K562 (cell line): ENCODE measurements at regions not wholly inside any gene's neighbourhood (a gene's known extent, or its start where the extent isn't known, plus 50 kb on each side); places are given as distances from the start of the nearest gene placed in this dataset.

ENCODE experiments used
- ATAC-seq: fragments of 200-7000 bp; cut with Tn5 transposase; 3 replicates; pipeline ENCODE4 v1.9.1; 2020; ENCODE audit warnings: moderate library complexity
- BruUV-seq: library from RNA; stranded (reverse); fragments of 400-500 nt; replicated peaks from 2 replicates; lab custom pipeline; 2021; lab: Mats Ljungman, UMichigan
- CTCF ChIA-PET: fragments of 300-600 bp; formaldehyde crosslinking; extraction: SDS; loops from one replicate; lab custom pipeline; 2021; ENCODE audit warnings: low intra/inter-chr PET ratio; lab: Yijun Ruan, JAX
- POLR2A ChIA-PET: fragments of 300-600, 350-650 bp; sonication (Branson Sonifier 250); formaldehyde crosslinking; extraction: SDS; loops from one replicate; lab custom pipeline; 2021; ENCODE audit warnings: antibody characterized with exemption, inconsistent platforms; lab: Yijun Ruan, JAX
- DNase-seq, 4 experiments: peaks; one replicate each; pipeline versions ENCODE4 v3.0.0 to v3.0.0-alpha.2; 2011 to 2018; ENCODE audit warnings: low spot score in 3 of 4, mixed read lengths in 3 of 4; ENCODE audit errors: extremely low read depth in 1 of 4
- FAIRE-seq: peaks from 2 replicates; lab custom pipeline; 2011; peaks lifted over from hg19 to GRCh38; lab: Jason Lieb, UNC
- H2AFZ ChIP-seq: 2 replicates; pipeline ENCODE4 v1.6.0; 2011; ENCODE audit warnings: low read depth, low read length, control low read depth, inconsistent platforms
- H3K27ac ChIP-seq: fragments of 200-600 bp; 3 replicates; pipeline ENCODE4 v1.8.0; 2011; ENCODE audit warnings: low read depth, mild to moderate bottlenecking, control low read depth, inconsistent platforms, low read length, moderate library complexity, mixed read lengths; ENCODE audit errors: extremely low read depth
- H3K27me3 ChIP-seq, 2 experiments: fragments of 300-600 bp in 1 of 2; 2 replicates in 1 of 2; 3 replicates in 1 of 2; pipeline versions ENCODE4 v1.6.0 to v1.8.0; 2011; ENCODE audit warnings: inconsistent platforms in 2 of 2, low read length in 2 of 2, mild to moderate bottlenecking in 1 of 2, mixed read lengths in 1 of 2, moderate library complexity in 1 of 2; ENCODE audit not compliant: control insufficient read depth in 2 of 2, insufficient read depth in 2 of 2
- H3K36me3 ChIP-seq: fragments of 300-600 bp; 3 replicates; pipeline ENCODE4 v1.8.0; 2011; ENCODE audit warnings: mild to moderate bottlenecking, low read length, inconsistent platforms; ENCODE audit not compliant: control insufficient read depth, insufficient read depth
- H3K4me1 ChIP-seq, 2 experiments: fragments of 200-600 bp in 1 of 2; replicated peaks in 1 of 2; 2 replicates in 1 of 2; 3 replicates in 1 of 2; pipeline versions ENCODE4 v1.5.1 to v1.8.0; 2011; ENCODE audit warnings: inconsistent platforms in 2 of 2, low read length in 2 of 2, mild to moderate bottlenecking in 1 of 2, mixed read lengths in 1 of 2, moderate library complexity in 1 of 2; ENCODE audit not compliant: control insufficient read depth in 2 of 2, insufficient read depth in 2 of 2
- H3K4me2 ChIP-seq: 2 replicates; pipeline ENCODE4 v1.6.1; 2011; ENCODE audit warnings: low read length, control low read depth, inconsistent platforms, mixed read lengths; ENCODE audit not compliant: insufficient read depth
- H3K4me3 ChIP-seq: fragments of 200-600 bp; sonication (generic), shearing (Covaris generic); 2 replicates; pipeline ENCODE4 v1.5.1; 2016; ENCODE audit warnings: control low read depth, inconsistent platforms
- H3K79me2 ChIP-seq: fragments of 200-600 bp; 3 replicates; pipeline ENCODE4 v1.8.0; 2011; ENCODE audit warnings: low read length, inconsistent platforms; ENCODE audit not compliant: control insufficient read depth, insufficient read depth
- H3K9ac ChIP-seq, 2 experiments: 2 replicates each; pipeline versions ENCODE4 v1.6.0 to v1.6.1; 2011; ENCODE audit warnings: low read depth in 2 of 2, low read length in 2 of 2, control low read depth in 1 of 2, inconsistent platforms in 1 of 2, mild to moderate bottlenecking in 1 of 2, mixed read lengths in 1 of 2; ENCODE audit not compliant: insufficient read depth in 1 of 2
- H3K9me1 ChIP-seq: one replicate; pipeline ENCODE4 v1.6.0; 2011; ENCODE audit warnings: inconsistent platforms, mild to moderate bottlenecking, low read length, moderate library complexity; ENCODE audit not compliant: control insufficient read depth, insufficient read depth
- H3K9me3 ChIP-seq: replicated peaks from 2 replicates; pipeline ENCODE4 v1.5.1; 2011; ENCODE audit warnings: low read depth, low read length, inconsistent platforms; ENCODE audit not compliant: control insufficient read depth, insufficient read depth
- H4K20me1 ChIP-seq: replicated peaks from 2 replicates; pipeline ENCODE4 v1.6.1; 2011; ENCODE audit warnings: low read length, inconsistent platforms, mixed read lengths; ENCODE audit not compliant: control insufficient read depth, insufficient read depth
- EP400 ChIP-seq: fragments of 450-650 bp; IDR thresholded peaks from 2 replicates; pipeline ENCODE4 v1.6.1; 2017; ENCODE audit warnings: antibody characterized with exemption, mild to moderate bottlenecking, moderate library complexity
- HSF4 ChIP-seq: fragments of 250-450 bp; sonication (Bioruptor Pico); IDR thresholded peaks from 2 replicates; pipeline ENCODE4 v2.1.2; 2022; ENCODE audit warnings: mild to moderate bottlenecking, moderate library complexity, borderline replicate concordance
- KAT2B ChIP-seq: IDR thresholded peaks from one replicate; pipeline ENCODE4 v1.6.1; 2012; ENCODE audit warnings: low read depth, mild to moderate bottlenecking, control low read depth, inconsistent platforms, low read length, moderate library complexity
- LEF1 ChIP-seq: fragments of 450-650 bp; IDR thresholded peaks from 2 replicates; pipeline ENCODE4 v1.6.1; 2016; ENCODE audit warnings: mild to moderate bottlenecking
- SMAD1 ChIP-seq: fragments of 150-350 bp; IDR thresholded peaks from 2 replicates; pipeline ENCODE4 v1.6.1; 2014; ENCODE audit warnings: low read length, low read depth; ENCODE audit not compliant: partially characterized antibody
- SPI1 ChIP-seq: IDR thresholded peaks from 2 replicates; pipeline ENCODE4 v1.6.1; 2011; ENCODE audit warnings: low read depth, low read length, control low read depth, borderline replicate concordance
- TAF7 ChIP-seq: fragments of 450-650 bp; IDR thresholded peaks from 2 replicates; pipeline ENCODE4 v1.6.1; 2016; ENCODE audit warnings: missing genetic modification characterization, missing compliant biosample characterization
- TAF9B ChIP-seq: fragments of 450-650 bp; IDR thresholded peaks from 2 replicates; pipeline ENCODE4 v1.6.1; 2018; ENCODE audit warnings: mild to moderate bottlenecking; ENCODE audit not compliant: partially characterized antibody
- USF1 ChIP-seq: sonication (generic); formaldehyde crosslinking; IDR thresholded peaks from 2 replicates; pipeline ENCODE4 v1.9.0; 2022; ENCODE audit warnings: mild to moderate bottlenecking, missing genetic modification reagents
- ZNF146 ChIP-seq: IDR thresholded peaks from one replicate; pipeline ENCODE4 v1.6.1; 2018; ENCODE audit warnings: missing compliant biosample characterization; ENCODE audit not compliant: unreplicated experiment
- ZNF197 ChIP-seq: fragments of 200-800 bp; sonication (Bioruptor generic); IDR thresholded peaks from 2 replicates; pipeline ENCODE4 v1.6.1; 2016; ENCODE audit warnings: low read depth, missing genetic modification characterization, missing compliant biosample characterization
- ZNF232 ChIP-seq: sonication (generic); formaldehyde crosslinking; IDR thresholded peaks from 2 replicates; pipeline ENCODE4 v1.8.0; 2022; ENCODE audit warnings: mild to moderate bottlenecking, missing genetic modification reagents
- ZNF444 ChIP-seq: fragments of 250-450 bp; sonication (Bioruptor Pico); IDR thresholded peaks from 2 replicates; pipeline ENCODE4 v1.4.0; 2020; ENCODE audit warnings: mild to moderate bottlenecking, moderate library complexity
- WGBS: fragments of 100-300 bp; shearing (Covaris generic); methylation state at CpG from one replicate; pipeline ENCODE4 v1.1.6; 2016; ENCODE audit warnings: low coverage, mixed read lengths; ENCODE audit not compliant: insufficient coverage; ENCODE audit errors: missing lambda C conversion rate; 5-methylcytosine and 5-hydroxymethylcytosine counted together
- in situ Hi-C: fragments of 300-500 bp; cut with MboI; formaldehyde crosslinking; loops from 4 replicates; pipeline ENCODE4 v1.15.0; 2018; ENCODE audit warnings: inconsistent platforms, mixed read lengths
- intact Hi-C: fragments of 100-400 bp; cut with micrococcal nuclease; formaldehyde crosslinking; loops from 2 replicates; pipeline ENCODE4 v1.14.2; 2022
- TF ChIP-seq, protein P1 (sequence below), 3 experiments: fragments of 200-800 bp in 1 of 3; fragments of 250-450 bp in 1 of 3; fragments of 450-650 bp in 1 of 3; sonication (Bioruptor Pico) in 1 of 3; sonication (Bioruptor generic) in 1 of 3; formaldehyde crosslinking in 1 of 3; IDR thresholded peaks; 2 replicates each; pipeline versions ENCODE4 v1.6.1 to v1.8.0; 2016 to 2022; ENCODE audit warnings: mild to moderate bottlenecking in 2 of 3, missing genetic modification characterization in 2 of 3, missing compliant biosample characterization in 1 of 3, moderate library complexity in 1 of 3
- TF ChIP-seq, protein P2 (sequence below): fragments of 250-450 bp; sonication (Bioruptor Pico); IDR thresholded peaks from 2 replicates; pipeline ENCODE4 v1.9.0; 2021; ENCODE audit warnings: mild to moderate bottlenecking, inconsistent platforms
- TF ChIP-seq, protein P3 (sequence below): sonication (generic); formaldehyde crosslinking; IDR thresholded peaks from 2 replicates; pipeline ENCODE4 v1.8.1; 2023; ENCODE audit warnings: mild to moderate bottlenecking, missing genetic modification reagents, moderate library complexity

DNA sequence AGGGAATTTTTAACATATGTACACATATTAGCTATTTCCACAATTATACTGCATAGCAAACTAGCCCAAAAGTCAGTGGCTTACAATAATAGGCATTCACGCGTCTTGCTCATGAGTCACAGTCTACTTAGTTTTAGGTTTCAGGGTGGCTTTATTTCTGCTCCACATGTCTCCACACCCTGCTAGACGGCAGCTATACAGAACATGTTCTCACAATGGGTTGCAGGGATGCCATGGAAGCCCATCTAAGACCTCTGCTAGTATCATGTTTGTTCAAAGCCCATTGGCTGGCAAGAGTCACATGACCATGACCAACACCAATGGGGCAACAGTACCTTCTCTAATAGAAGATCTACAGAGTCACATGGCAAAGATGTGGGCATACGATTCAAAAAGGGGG is 96.3 kb upstream of the NEBL start:
- no peak for ATAC-seq
- peak in 2 of 4 experiments; percentile 14 to 25 for DNase-seq
- Histone ChIP-seq H3K4me2 (no peak overlapping the region), H3K36me3 (no peaks in the 10 kb centered on the region), H3K4me1 (no peaks in the 10 kb centered on the region), H3K9me1 (no peaks in the 10 kb centered on the region), H3K27me3 (no peaks in the 10 kb centered on the region), H4K20me1 (no peaks in the 10 kb centered on the region), H3K79me2 (no peaks in the 10 kb centered on the region), H2AFZ (no peak overlapping the region), H3K4me3 (no peak overlapping the region), H3K27ac (no peak overlapping the region), H3K9ac (no peak overlapping the region), H3K9me3 (no peaks in the 10 kb centered on the region)
- in situ Hi-C loops, result no loop called here
- intact Hi-C loops, result no loop called here
- no TSS peak for BruUV-seq
- 32% methylated on average over 4 of the region's 4 CpGs for WGBS
- ChIA-PET POLR2A (interaction anchor here (0.6 kb wide), 1 partner anchor 176 kb away, joined by 3 read pairs; no protein-coding TSS in a partner anchor), CTCF (no interaction called here)
- FAIRE-seq, result no peak
- no peak for TF ChIP-seq HSF4
- no peak for TF ChIP-seq LEF1
- TF ChIP-seq TAF7 (tag), result no peak
- no peak for TF ChIP-seq ZNF197 (CRISPR knock-in tag)
- TF ChIP-seq TAF9B, result no peak
- TF ChIP-seq ZNF146 (CRISPR knock-in tag), result no peak
- TF ChIP-seq USF1 (CRISPR knock-in tag), result peak; percentile 64
- no peak for TF ChIP-seq ZNF232 (CRISPR knock-in tag)
- TF ChIP-seq KAT2B, result no peak
- TF ChIP-seq EP400, result no peak
- TF ChIP-seq, protein P1, sequence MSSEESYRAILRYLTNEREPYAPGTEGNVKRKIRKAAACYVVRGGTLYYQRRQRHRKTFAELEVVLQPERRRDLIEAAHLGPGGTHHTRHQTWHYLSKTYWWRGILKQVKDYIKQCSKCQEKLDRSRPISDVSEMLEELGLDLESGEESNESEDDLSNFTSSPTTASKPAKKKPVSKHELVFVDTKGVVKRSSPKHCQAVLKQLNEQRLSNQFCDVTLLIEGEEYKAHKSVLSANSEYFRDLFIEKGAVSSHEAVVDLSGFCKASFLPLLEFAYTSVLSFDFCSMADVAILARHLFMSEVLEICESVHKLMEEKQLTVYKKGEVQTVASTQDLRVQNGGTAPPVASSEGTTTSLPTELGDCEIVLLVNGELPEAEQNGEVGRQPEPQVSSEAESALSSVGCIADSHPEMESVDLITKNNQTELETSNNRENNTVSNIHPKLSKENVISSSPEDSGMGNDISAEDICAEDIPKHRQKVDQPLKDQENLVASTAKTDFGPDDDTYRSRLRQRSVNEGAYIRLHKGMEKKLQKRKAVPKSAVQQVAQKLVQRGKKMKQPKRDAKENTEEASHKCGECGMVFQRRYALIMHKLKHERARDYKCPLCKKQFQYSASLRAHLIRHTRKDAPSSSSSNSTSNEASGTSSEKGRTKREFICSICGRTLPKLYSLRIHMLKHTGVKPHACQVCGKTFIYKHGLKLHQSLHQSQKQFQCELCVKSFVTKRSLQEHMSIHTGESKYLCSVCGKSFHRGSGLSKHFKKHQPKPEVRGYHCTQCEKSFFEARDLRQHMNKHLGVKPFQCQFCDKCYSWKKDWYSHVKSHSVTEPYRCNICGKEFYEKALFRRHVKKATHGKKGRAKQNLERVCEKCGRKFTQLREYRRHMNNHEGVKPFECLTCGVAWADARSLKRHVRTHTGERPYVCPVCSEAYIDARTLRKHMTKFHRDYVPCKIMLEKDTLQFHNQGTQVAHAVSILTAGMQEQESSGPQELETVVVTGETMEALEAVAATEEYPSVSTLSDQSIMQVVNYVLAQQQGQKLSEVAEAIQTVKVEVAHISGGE (CRISPR knock-in tag; IDR thresholded peaks at IDR 0.05), result no peak
- TF ChIP-seq, protein P2, sequence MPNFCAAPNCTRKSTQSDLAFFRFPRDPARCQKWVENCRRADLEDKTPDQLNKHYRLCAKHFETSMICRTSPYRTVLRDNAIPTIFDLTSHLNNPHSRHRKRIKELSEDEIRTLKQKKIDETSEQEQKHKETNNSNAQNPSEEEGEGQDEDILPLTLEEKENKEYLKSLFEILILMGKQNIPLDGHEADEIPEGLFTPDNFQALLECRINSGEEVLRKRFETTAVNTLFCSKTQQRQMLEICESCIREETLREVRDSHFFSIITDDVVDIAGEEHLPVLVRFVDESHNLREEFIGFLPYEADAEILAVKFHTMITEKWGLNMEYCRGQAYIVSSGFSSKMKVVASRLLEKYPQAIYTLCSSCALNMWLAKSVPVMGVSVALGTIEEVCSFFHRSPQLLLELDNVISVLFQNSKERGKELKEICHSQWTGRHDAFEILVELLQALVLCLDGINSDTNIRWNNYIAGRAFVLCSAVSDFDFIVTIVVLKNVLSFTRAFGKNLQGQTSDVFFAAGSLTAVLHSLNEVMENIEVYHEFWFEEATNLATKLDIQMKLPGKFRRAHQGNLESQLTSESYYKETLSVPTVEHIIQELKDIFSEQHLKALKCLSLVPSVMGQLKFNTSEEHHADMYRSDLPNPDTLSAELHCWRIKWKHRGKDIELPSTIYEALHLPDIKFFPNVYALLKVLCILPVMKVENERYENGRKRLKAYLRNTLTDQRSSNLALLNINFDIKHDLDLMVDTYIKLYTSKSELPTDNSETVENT (CRISPR knock-in tag), result no peak
- TF ChIP-seq SMAD1, result no peak
- TF ChIP-seq ZNF444 (CRISPR knock-in tag), result no peak
- TF ChIP-seq SPI1, result no peak
- TF ChIP-seq, protein P3, sequence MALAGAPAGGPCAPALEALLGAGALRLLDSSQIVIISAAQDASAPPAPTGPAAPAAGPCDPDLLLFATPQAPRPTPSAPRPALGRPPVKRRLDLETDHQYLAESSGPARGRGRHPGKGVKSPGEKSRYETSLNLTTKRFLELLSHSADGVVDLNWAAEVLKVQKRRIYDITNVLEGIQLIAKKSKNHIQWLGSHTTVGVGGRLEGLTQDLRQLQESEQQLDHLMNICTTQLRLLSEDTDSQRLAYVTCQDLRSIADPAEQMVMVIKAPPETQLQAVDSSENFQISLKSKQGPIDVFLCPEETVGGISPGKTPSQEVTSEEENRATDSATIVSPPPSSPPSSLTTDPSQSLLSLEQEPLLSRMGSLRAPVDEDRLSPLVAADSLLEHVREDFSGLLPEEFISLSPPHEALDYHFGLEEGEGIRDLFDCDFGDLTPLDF, result no peak
